ENCODE measurements at regions not wholly inside any gene's neighbourhood (a gene's known extent, or its start where the extent isn't known, plus 50 kb on each side); places are given as distances from the start of the nearest gene placed in this dataset.

GRCh38 chr10:132467464-132468149, 70.0 kb upstream of the INPP5A start:
- Histone ChIP-seq H3K4me1 (ENCODE audit: control extremely low read depth in 1 of 4, control insufficient read depth in 4 of 4, insufficient read depth in 4 of 4, low read length in 3 of 4) (peaks cover 0 to 3% (median 0%) of the 10 kb centered on the region in 4 experiments), H3K27ac (ENCODE audit: insufficient read depth in 1 of 2, low read depth in 1 of 2, low read length in 2 of 2, poor library complexity in 1 of 2, severe bottlenecking in 2 of 2) (no peak overlapping the region), H3K27me3 (replicated peaks in 2 of 5; ENCODE audit: control insufficient read depth in 4 of 5, insufficient read depth in 5 of 5, low read length in 4 of 5) (no peaks in the 10 kb centered on the region), H3K36me3 (ENCODE audit: control insufficient read depth in 4 of 4, insufficient read depth in 4 of 4, low read length in 3 of 4) (no peaks in the 10 kb centered on the region), H3K4me3 (ENCODE audit: control insufficient read depth in 1 of 7, extremely low read depth in 1 of 7, insufficient read depth in 4 of 7, low read depth in 2 of 7, low read length in 6 of 7) (no peak overlapping the region), H3K9me3 (ENCODE audit: control extremely low read depth in 1 of 5, control insufficient read depth in 4 of 5, insufficient read depth in 2 of 5, low read depth in 1 of 5, low read length in 4 of 5) (peaks cover 0 to 7% (median 5%) of the 10 kb centered on the region in 5 experiments)
- no peak for DNase-seq
- ChIA-PET POLR2A (interaction anchor here (0.7 to 1.1 kb wide), 2 partner anchors 74 to 169 kb away, joined by 3 read pairs; no protein-coding TSS in a partner anchor), CTCF (no interaction called here)
- 67% methylated on average over 25 of the region's 29 CpGs for WGBS (ENCODE audit: insufficient coverage)

- POLR2A ChIA-PET = no interaction called here
- CTCF ChIA-PET = no interaction called here
- no peaks in the 10 kb centered on the region for H3K36me3 ChIP-seq (ENCODE audit: control insufficient read depth in 4 of 4, insufficient read depth in 4 of 4, low read length in 3 of 4)
- peaks cover 0 to 3% (median 0%) of the 10 kb centered on the region in 4 experiments for H3K4me1 ChIP-seq (ENCODE audit: control extremely low read depth in 1 of 4, control insufficient read depth in 4 of 4, insufficient read depth in 4 of 4, low read length in 3 of 4)
- no peaks in the 10 kb centered on the region for H3K27me3 ChIP-seq (replicated peaks in 2 of 5; ENCODE audit: control insufficient read depth in 4 of 5, insufficient read depth in 5 of 5, low read length in 4 of 5)
- WGBS (ENCODE audit: insufficient coverage) = 68% methylated on average over 5 of the region's 5 CpGs
- H3K4me3 ChIP-seq (ENCODE audit: control insufficient read depth in 1 of 7, extremely low read depth in 1 of 7, insufficient read depth in 4 of 7, low read depth in 2 of 7, low read length in 6 of 7) = no peak overlapping the region
- no peak for DNase-seq
- no peak overlapping the region for H3K27ac ChIP-seq (ENCODE audit: insufficient read depth in 1 of 2, low read depth in 1 of 2, low read length in 2 of 2, poor library complexity in 1 of 2, severe bottlenecking in 2 of 2)
- peaks cover 0 to 7% (median 5%) of the 10 kb centered on the region in 5 experiments for H3K9me3 ChIP-seq (ENCODE audit: control extremely low read depth in 1 of 5, control insufficient read depth in 4 of 5, insufficient read depth in 2 of 5, low read depth in 1 of 5, low read length in 4 of 5)
Measured at GRCh38 chr10:132468216-132468615, 69.4 kb upstream of the INPP5A start.

DNA sequence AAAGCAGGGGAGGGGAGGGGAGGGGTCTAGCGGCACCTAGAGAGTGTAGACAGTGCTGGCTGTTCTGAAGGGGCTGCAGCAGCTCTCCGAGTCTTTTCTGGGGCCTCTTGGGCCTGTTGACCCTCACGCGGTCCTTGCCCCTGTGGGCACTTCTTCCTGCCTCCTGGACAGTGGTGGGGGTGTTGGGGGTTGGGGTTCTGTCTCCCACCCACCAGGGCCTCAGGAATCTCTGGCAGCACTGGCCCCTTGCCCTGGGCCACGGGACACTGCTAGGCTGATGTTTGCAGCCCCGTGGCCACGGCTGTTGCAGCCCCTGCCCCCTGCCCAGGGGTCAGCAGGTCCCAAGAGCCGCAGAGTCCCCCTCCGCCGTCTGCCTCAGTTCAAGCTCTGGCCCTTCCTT, 68.9 kb upstream of the INPP5A start:
- Histone ChIP-seq H3K9me3 (ENCODE audit: control extremely low read depth in 1 of 5, control insufficient read depth in 4 of 5, insufficient read depth in 2 of 5, low read depth in 1 of 5, low read length in 4 of 5) (peaks cover 0 to 7% (median 5%) of the 10 kb centered on the region in 5 experiments), H3K4me1 (ENCODE audit: control extremely low read depth in 1 of 4, control insufficient read depth in 4 of 4, insufficient read depth in 4 of 4, low read length in 3 of 4) (peaks cover 0 to 3% (median 0%) of the 10 kb centered on the region in 4 experiments), H3K27ac (ENCODE audit: insufficient read depth in 1 of 2, low read depth in 1 of 2, low read length in 2 of 2, poor library complexity in 1 of 2, severe bottlenecking in 2 of 2) (no peak overlapping the region), H3K36me3 (ENCODE audit: control insufficient read depth in 4 of 4, insufficient read depth in 4 of 4, low read length in 3 of 4) (no peaks in the 10 kb centered on the region), H3K4me3 (ENCODE audit: control insufficient read depth in 1 of 7, extremely low read depth in 1 of 7, insufficient read depth in 4 of 7, low read depth in 2 of 7, low read length in 6 of 7) (no peak overlapping the region), H3K27me3 (replicated peaks in 2 of 5; ENCODE audit: control insufficient read depth in 4 of 5, insufficient read depth in 5 of 5, low read length in 4 of 5) (no peaks in the 10 kb centered on the region)
- DNase-seq = no peak
- POLR2A ChIA-PET = no interaction called here
- 100% methylated on average over 3 of the region's 10 CpGs for WGBS (ENCODE audit: insufficient coverage)
- CTCF ChIA-PET = no interaction called here

- ChIA-PET CTCF (no interaction called here), POLR2A (no interaction called here)
- no peaks in the 10 kb centered on the region for H3K36me3 ChIP-seq (ENCODE audit: control insufficient read depth in 4 of 4, insufficient read depth in 4 of 4, low read length in 3 of 4)
- H3K27ac ChIP-seq (ENCODE audit: insufficient read depth in 1 of 2, low read depth in 1 of 2, low read length in 2 of 2, poor library complexity in 1 of 2, severe bottlenecking in 2 of 2) = no peak overlapping the region
- H3K27me3 ChIP-seq (replicated peaks in 2 of 5; ENCODE audit: control insufficient read depth in 4 of 5, insufficient read depth in 5 of 5, low read length in 4 of 5) = no peaks in the 10 kb centered on the region
- H3K4me1 ChIP-seq (ENCODE audit: control extremely low read depth in 1 of 4, control insufficient read depth in 4 of 4, insufficient read depth in 4 of 4, low read length in 3 of 4) = peaks cover 0 to 3% (median 0%) of the 10 kb centered on the region in 4 experiments
- DNase-seq = no peak
- H3K4me3 ChIP-seq (ENCODE audit: control insufficient read depth in 1 of 7, extremely low read depth in 1 of 7, insufficient read depth in 4 of 7, low read depth in 2 of 7, low read length in 6 of 7) = no peak overlapping the region
- 94% methylated on average over 21 of the region's 21 CpGs for WGBS (ENCODE audit: insufficient coverage)
- peaks cover 0 to 7% (median 5%) of the 10 kb centered on the region in 5 experiments for H3K9me3 ChIP-seq (ENCODE audit: control extremely low read depth in 1 of 5, control insufficient read depth in 4 of 5, insufficient read depth in 2 of 5, low read depth in 1 of 5, low read length in 4 of 5)
Measured at GRCh38 chr10:132469197-132469884, 68.2 kb upstream of the INPP5A start.

- no peaks in the 10 kb centered on the region for H3K36me3 ChIP-seq (ENCODE audit: control insufficient read depth in 4 of 4, insufficient read depth in 4 of 4, low read length in 3 of 4)
- POLR2A ChIA-PET = no interaction called here
- H3K4me1 ChIP-seq (ENCODE audit: control extremely low read depth in 1 of 4, control insufficient read depth in 4 of 4, insufficient read depth in 4 of 4, low read length in 3 of 4) = peaks cover 0 to 3% (median 0%) of the 10 kb centered on the region in 4 experiments
- CTCF ChIA-PET = interaction anchor here (0.6 kb wide), 1 partner anchor 37 kb away, joined by 3 read pairs; no protein-coding TSS in a partner anchor
- DNase-seq = no peak
- no peaks in the 10 kb centered on the region for H3K27me3 ChIP-seq (replicated peaks in 2 of 5; ENCODE audit: control insufficient read depth in 4 of 5, insufficient read depth in 5 of 5, low read length in 4 of 5)
- WGBS (ENCODE audit: insufficient coverage) = 84% methylated on average over 25 of the region's 27 CpGs
- H3K9me3 ChIP-seq (ENCODE audit: control extremely low read depth in 1 of 5, control insufficient read depth in 4 of 5, insufficient read depth in 2 of 5, low read depth in 1 of 5, low read length in 4 of 5) = peaks cover 0 to 7% (median 5%) of the 10 kb centered on the region in 5 experiments
- H3K27ac ChIP-seq (ENCODE audit: insufficient read depth in 1 of 2, low read depth in 1 of 2, low read length in 2 of 2, poor library complexity in 1 of 2, severe bottlenecking in 2 of 2) = no peak overlapping the region
- H3K4me3 ChIP-seq (ENCODE audit: control insufficient read depth in 1 of 7, extremely low read depth in 1 of 7, insufficient read depth in 4 of 7, low read depth in 2 of 7, low read length in 6 of 7) = no peak overlapping the region
Measured at GRCh38 chr10:132470410-132471124, 67.0 kb upstream of the INPP5A start.

DNA sequence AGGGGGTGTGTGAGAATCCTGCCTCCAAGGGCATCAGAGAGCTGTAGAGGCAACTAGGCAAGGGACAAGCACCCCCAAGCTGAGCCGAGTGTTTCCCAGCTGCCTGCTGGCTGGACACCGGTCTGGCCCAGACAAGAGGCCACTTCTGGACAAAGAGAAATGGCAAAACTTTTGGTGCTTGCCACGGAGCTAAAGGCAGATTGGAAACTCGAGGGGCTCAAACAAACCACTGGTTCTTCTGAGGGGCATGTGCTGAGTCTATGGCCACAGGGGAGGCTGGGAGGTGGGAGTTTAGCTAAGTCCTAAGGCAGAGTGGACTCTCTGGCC, 66.5 kb upstream of the INPP5A start:
- 100% methylated on average over 4 of the region's 4 CpGs for WGBS (ENCODE audit: insufficient coverage)
- DNase-seq = no peak
- no peak overlapping the region for H3K4me3 ChIP-seq (ENCODE audit: control insufficient read depth in 1 of 7, extremely low read depth in 1 of 7, insufficient read depth in 4 of 7, low read depth in 2 of 7, low read length in 6 of 7)
- H3K4me1 ChIP-seq (ENCODE audit: control extremely low read depth in 1 of 4, control insufficient read depth in 4 of 4, insufficient read depth in 4 of 4, low read length in 3 of 4) = peaks cover 0 to 3% (median 0%) of the 10 kb centered on the region in 4 experiments
- ChIA-PET CTCF (no interaction called here), POLR2A (no interaction called here)
- no peaks in the 10 kb centered on the region for H3K27me3 ChIP-seq (replicated peaks in 2 of 5; ENCODE audit: control insufficient read depth in 4 of 5, insufficient read depth in 5 of 5, low read length in 4 of 5)
- peaks cover 0 to 7% (median 5%) of the 10 kb centered on the region in 5 experiments for H3K9me3 ChIP-seq (ENCODE audit: control extremely low read depth in 1 of 5, control insufficient read depth in 4 of 5, insufficient read depth in 2 of 5, low read depth in 1 of 5, low read length in 4 of 5)
- H3K36me3 ChIP-seq (ENCODE audit: control insufficient read depth in 4 of 4, insufficient read depth in 4 of 4, low read length in 3 of 4) = no peaks in the 10 kb centered on the region
- H3K27ac ChIP-seq (ENCODE audit: insufficient read depth in 1 of 2, low read depth in 1 of 2, low read length in 2 of 2, poor library complexity in 1 of 2, severe bottlenecking in 2 of 2) = no peak overlapping the region

DNA sequence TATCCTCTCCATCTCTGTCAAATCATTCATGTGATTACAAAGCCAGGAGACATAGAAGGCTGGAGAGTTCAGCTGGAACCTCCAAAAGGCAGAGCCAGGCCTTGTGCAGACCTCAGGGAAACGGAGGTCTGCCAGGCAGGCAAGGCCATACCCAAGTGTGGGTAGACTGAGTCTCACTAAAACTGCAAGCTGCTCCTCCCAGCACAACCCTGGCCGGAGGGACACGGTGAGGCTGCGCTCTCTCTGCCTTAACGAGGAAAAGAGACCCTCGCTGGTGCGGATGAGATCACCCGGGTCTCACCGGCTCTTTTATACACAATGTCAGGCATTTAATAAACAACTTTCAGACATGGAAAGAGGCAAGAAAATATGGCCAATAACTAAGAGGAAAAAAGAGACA, 66.1 kb upstream of the INPP5A start:
- H3K9me3 ChIP-seq (ENCODE audit: control extremely low read depth in 1 of 5, control insufficient read depth in 4 of 5, insufficient read depth in 2 of 5, low read depth in 1 of 5, low read length in 4 of 5) = peaks cover 0 to 7% (median 5%) of the 10 kb centered on the region in 5 experiments
- 100% methylated on average over 4 of the region's 9 CpGs for WGBS (ENCODE audit: insufficient coverage)

More for the DNA sequence above, 66.1 kb upstream of the INPP5A start:
- no peaks in the 10 kb centered on the region for H3K36me3 ChIP-seq (ENCODE audit: control insufficient read depth in 4 of 4, insufficient read depth in 4 of 4, low read length in 3 of 4)
- peaks cover 0 to 3% (median 0%) of the 10 kb centered on the region in 4 experiments for H3K4me1 ChIP-seq (ENCODE audit: control extremely low read depth in 1 of 4, control insufficient read depth in 4 of 4, insufficient read depth in 4 of 4, low read length in 3 of 4)
- H3K27ac ChIP-seq (ENCODE audit: insufficient read depth in 1 of 2, low read depth in 1 of 2, low read length in 2 of 2, poor library complexity in 1 of 2, severe bottlenecking in 2 of 2) = no peak overlapping the region
- DNase-seq = no peak
- no peak overlapping the region for H3K4me3 ChIP-seq (ENCODE audit: control insufficient read depth in 1 of 7, extremely low read depth in 1 of 7, insufficient read depth in 4 of 7, low read depth in 2 of 7, low read length in 6 of 7)
- CTCF ChIA-PET = interaction anchor here (1.2 to 1.4 kb wide), 2 partner anchors 8 to 11 kb away, joined by 3 to 4 read pairs; no protein-coding TSS in a partner anchor
- POLR2A ChIA-PET = no interaction called here
- H3K27me3 ChIP-seq (replicated peaks in 2 of 5; ENCODE audit: control insufficient read depth in 4 of 5, insufficient read depth in 5 of 5, low read length in 4 of 5) = no peaks in the 10 kb centered on the region

Data from common myeloid progenitor, CD34-positive (primary cell).